CD14-positive monocyte (primary cell): ENCODE measurements at regions not wholly inside any gene's neighbourhood (a gene's known extent, or its start where the extent isn't known, plus 50 kb on each side); places are given as distances from the start of the nearest gene placed in this dataset.

Experiments
- DNase-seq, 3 donors: peaks; one replicate each; pipeline ENCODE4 v3.0.0-alpha.2; 2011 to 2022
- H2AFZ ChIP-seq: 2 replicates; pipeline ENCODE4 v1.6.0; 2012; ENCODE audit warnings: mild to moderate bottlenecking, low read depth, low read length, inconsistent platforms; ENCODE audit not compliant: insufficient read depth, poor library complexity, severe bottlenecking
- H3K27ac ChIP-seq, 2 donors: 1 replicate in 1 of 2; 2 replicates in 1 of 2; pipeline ENCODE4 v1.5.1; 2012 to 2013; ENCODE audit warnings: low read length in 2 of 2, control low read depth in 1 of 2, inconsistent platforms in 1 of 2, low read depth in 1 of 2, mild to moderate bottlenecking in 1 of 2
- H3K27me3 ChIP-seq, 2 donors: one replicate each; pipeline versions ENCODE4 v1.6.0 to v1.6.1; 2011 to 2013; ENCODE audit warnings: low read length in 2 of 2; ENCODE audit not compliant: control insufficient read depth in 2 of 2, insufficient read depth in 2 of 2
- H3K36me3 ChIP-seq, 2 donors: replicated peaks in 1 of 2; 1 replicate in 1 of 2; 2 replicates in 1 of 2; pipeline versions ENCODE4 v1.5.1 to v1.6.1; 2012 to 2013; ENCODE audit warnings: low read length in 2 of 2, control low read depth in 1 of 2, inconsistent platforms in 1 of 2, mild to moderate bottlenecking in 1 of 2; ENCODE audit not compliant: insufficient read depth in 2 of 2, control insufficient read depth in 1 of 2
- H3K4me1 ChIP-seq, 2 donors: 1 replicate in 1 of 2; 2 replicates in 1 of 2; pipeline versions ENCODE4 v1.5.1 to v1.6.1; 2012 to 2013; ENCODE audit warnings: low read length in 2 of 2, control low read depth in 1 of 2, inconsistent platforms in 1 of 2, mild to moderate bottlenecking in 1 of 2, moderate library complexity in 1 of 2; ENCODE audit not compliant: insufficient read depth in 2 of 2, control insufficient read depth in 1 of 2
- H3K4me2 ChIP-seq: replicated peaks from 2 replicates; pipeline ENCODE3; 2012; ENCODE audit warnings: low read length, moderate library complexity, mild to moderate bottlenecking; ENCODE audit not compliant: poor library complexity, severe bottlenecking; ENCODE audit errors: extremely low read depth
- H3K4me3 ChIP-seq, 3 experiments: fragments of 200-600 bp in 1 of 3; sonication (generic) in 1 of 3; replicated peaks in 1 of 3; 1 replicate in 2 of 3; 2 replicates in 1 of 3; pipeline ENCODE4 v1.5.1; 2011 to 2013; ENCODE audit warnings: low read length in 3 of 3, mild to moderate bottlenecking in 3 of 3, control low read depth in 2 of 3, low read depth in 2 of 3, inconsistent platforms in 1 of 3, moderate library complexity in 1 of 3
- H3K79me2 ChIP-seq: 2 replicates; pipeline ENCODE4 v1.6.0; 2012; ENCODE audit warnings: mild to moderate bottlenecking, control low read depth, inconsistent platforms, low read length, moderate library complexity; ENCODE audit not compliant: insufficient read depth
- H3K9ac ChIP-seq: 2 replicates; pipeline ENCODE4 v1.6.0; 2017; ENCODE audit warnings: low read length, mild to moderate bottlenecking; ENCODE audit not compliant: insufficient read depth, poor library complexity, severe bottlenecking
- H3K9me3 ChIP-seq, 2 donors: replicated peaks in 1 of 2; 1 replicate in 1 of 2; 2 replicates in 1 of 2; pipeline versions ENCODE4 v1.5.1 to v1.6.1; 2012 to 2013; ENCODE audit warnings: low read length in 2 of 2, control low read depth in 1 of 2; ENCODE audit not compliant: control insufficient read depth in 1 of 2, insufficient read depth in 1 of 2
- H4K20me1 ChIP-seq: 2 replicates; pipeline ENCODE4 v1.6.0; 2012; ENCODE audit warnings: mild to moderate bottlenecking, low read length, control low read depth, moderate library complexity; ENCODE audit not compliant: insufficient read depth
- H3K27ac Mint-ChIP-seq, 7 donors: one replicate each; pipeline ENCODE4 v1.8.0; 2020; ENCODE audit warnings: mild to moderate bottlenecking in 7 of 7, mixed read lengths in 7 of 7, moderate library complexity in 6 of 7, inconsistent platforms in 2 of 7
- H3K27me3 Mint-ChIP-seq, 3 donors: one replicate each; pipeline ENCODE4 v1.8.0; 2021 to 2022; ENCODE audit warnings: low read depth in 3 of 3, mild to moderate bottlenecking in 3 of 3, mixed read lengths in 3 of 3, moderate library complexity in 3 of 3, inconsistent platforms in 1 of 3
- H3K36me3 Mint-ChIP-seq, 2 donors: one replicate each; pipeline ENCODE4 v1.8.0; 2020; ENCODE audit warnings: mixed read lengths in 2 of 2, inconsistent platforms in 1 of 2, mild to moderate bottlenecking in 1 of 2
- H3K4me1 Mint-ChIP-seq: one replicate; pipeline ENCODE4 v1.8.0; 2020; ENCODE audit warnings: mild to moderate bottlenecking, mixed read lengths
- H3K4me3 Mint-ChIP-seq, 2 donors: one replicate each; pipeline ENCODE4 v1.8.0; 2020; ENCODE audit warnings: mild to moderate bottlenecking in 2 of 2, mixed read lengths in 2 of 2, moderate library complexity in 1 of 2
- H3K9me3 Mint-ChIP-seq, 7 donors: one replicate each; pipeline ENCODE4 v1.8.0; 2020 to 2022; ENCODE audit warnings: mixed read lengths in 7 of 7, mild to moderate bottlenecking in 6 of 7, moderate library complexity in 6 of 7, inconsistent platforms in 2 of 7
- WGBS: methylation state at CpG from one replicate; pipeline ENCODE4 v1.1.5; 2013; ENCODE audit warnings: missing lambda C conversion rate; ENCODE audit not compliant: insufficient coverage; 5-methylcytosine and 5-hydroxymethylcytosine counted together
- intact Hi-C, 2 donors: fragments of 100-400 bp; cut with micrococcal nuclease; formaldehyde crosslinking; loops; one replicate each; pipeline versions ENCODE4 v1.15.0 to v1.15.1; 2023
- TF ChIP-seq, protein P1 (sequence below): fragments of 200-600 bp; IDR thresholded peaks from one replicate; pipeline ENCODE4 v1.8.0; 2022; ENCODE audit warnings: antibody characterized with exemption, mild to moderate bottlenecking

- H3K36me3 ChIP-seq = no peaks in the 10 kb centered on the region
- no peaks in the 10 kb centered on the region for H3K79me2 ChIP-seq
- no peak for DNase-seq
- no peaks in the 10 kb centered on the region for H3K4me1 ChIP-seq
- TF ChIP-seq, protein P1, sequence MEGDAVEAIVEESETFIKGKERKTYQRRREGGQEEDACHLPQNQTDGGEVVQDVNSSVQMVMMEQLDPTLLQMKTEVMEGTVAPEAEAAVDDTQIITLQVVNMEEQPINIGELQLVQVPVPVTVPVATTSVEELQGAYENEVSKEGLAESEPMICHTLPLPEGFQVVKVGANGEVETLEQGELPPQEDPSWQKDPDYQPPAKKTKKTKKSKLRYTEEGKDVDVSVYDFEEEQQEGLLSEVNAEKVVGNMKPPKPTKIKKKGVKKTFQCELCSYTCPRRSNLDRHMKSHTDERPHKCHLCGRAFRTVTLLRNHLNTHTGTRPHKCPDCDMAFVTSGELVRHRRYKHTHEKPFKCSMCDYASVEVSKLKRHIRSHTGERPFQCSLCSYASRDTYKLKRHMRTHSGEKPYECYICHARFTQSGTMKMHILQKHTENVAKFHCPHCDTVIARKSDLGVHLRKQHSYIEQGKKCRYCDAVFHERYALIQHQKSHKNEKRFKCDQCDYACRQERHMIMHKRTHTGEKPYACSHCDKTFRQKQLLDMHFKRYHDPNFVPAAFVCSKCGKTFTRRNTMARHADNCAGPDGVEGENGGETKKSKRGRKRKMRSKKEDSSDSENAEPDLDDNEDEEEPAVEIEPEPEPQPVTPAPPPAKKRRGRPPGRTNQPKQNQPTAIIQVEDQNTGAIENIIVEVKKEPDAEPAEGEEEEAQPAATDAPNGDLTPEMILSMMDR = no peak
- H3K9ac ChIP-seq = no peak overlapping the region
- no peak overlapping the region for H3K4me2 ChIP-seq
- no peak overlapping the region for H2AFZ ChIP-seq
- H3K4me3 Mint-ChIP-seq = no peak overlapping the region
- 89% methylated on average over 11 of the region's 12 CpGs for WGBS
- peaks cover 0 to 3% (median 0%) of the 10 kb centered on the region in 7 donors for H3K9me3 Mint-ChIP-seq
- intact Hi-C loops = no loop called here
- H3K36me3 Mint-ChIP-seq = no peaks in the 10 kb centered on the region
- no peaks in the 10 kb centered on the region for H4K20me1 ChIP-seq
- H3K9me3 ChIP-seq = no peaks in the 10 kb centered on the region
- no peak overlapping the region for H3K27ac Mint-ChIP-seq
- H3K4me1 Mint-ChIP-seq = no peaks in the 10 kb centered on the region
- H3K4me3 ChIP-seq = no peak overlapping the region
- peaks cover 2 to 16% (median 5%) of the 10 kb centered on the region in 3 donors for H3K27me3 Mint-ChIP-seq
- H3K27me3 ChIP-seq = no peaks in the 10 kb centered on the region
- no peak overlapping the region for H3K27ac ChIP-seq
Measured at GRCh38 chr1:143619851-143620250, 351.9 kb downstream of the FAM72C start.

DNA sequence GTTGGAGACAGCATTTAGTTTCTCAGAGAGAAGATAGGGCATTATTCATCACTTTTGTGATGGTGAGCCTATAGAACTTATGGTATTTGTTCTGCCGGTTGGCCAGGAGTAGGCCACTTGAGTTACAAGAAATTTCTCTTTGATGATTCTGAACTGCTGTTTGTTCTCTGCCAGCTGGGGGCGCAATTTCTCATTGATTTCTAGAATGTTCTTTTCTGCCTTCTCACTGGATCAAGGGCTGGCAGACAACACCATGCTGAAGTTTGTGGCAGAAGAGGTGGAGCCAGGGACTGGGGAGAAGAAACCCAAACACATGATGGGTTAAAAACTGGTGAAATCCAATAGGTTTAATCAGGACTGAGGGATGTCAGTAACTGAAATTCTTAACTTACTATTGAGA is 360.6 kb downstream of the FAM72C start:
- no peaks in the 10 kb centered on the region for H4K20me1 ChIP-seq
- H3K4me1 ChIP-seq = no peaks in the 10 kb centered on the region
- Mint-ChIP-seq H3K27ac (no peak overlapping the region), H3K27me3 (peaks cover 0 to 4% (median 0%) of the 10 kb centered on the region in 3 donors), H3K4me3 (no peak overlapping the region), H3K9me3 (peaks cover 0 to 6% (median 0%) of the 10 kb centered on the region in 7 donors), H3K4me1 (no peaks in the 10 kb centered on the region), H3K36me3 (no peaks in the 10 kb centered on the region)
- no peak overlapping the region for H3K4me3 ChIP-seq
- TF ChIP-seq, protein P1 = peak; percentile 29
- no peak overlapping the region for H3K27ac ChIP-seq
- H3K9ac ChIP-seq = no peak overlapping the region
- no peak overlapping the region for H3K4me2 ChIP-seq
- H3K9me3 ChIP-seq = no peaks in the 10 kb centered on the region
- no peaks in the 10 kb centered on the region for H3K79me2 ChIP-seq
- no peaks in the 10 kb centered on the region for H3K27me3 ChIP-seq
- WGBS = 50% methylated on average over 2 of the region's 2 CpGs
- DNase-seq = no peak
- no peaks in the 10 kb centered on the region for H3K36me3 ChIP-seq
- intact Hi-C loops = no loop called here
- no peak overlapping the region for H2AFZ ChIP-seq
